HFF-Myc (cell line): ENCODE measurements at regions not wholly inside any gene's neighbourhood (a gene's known extent, or its start where the extent isn't known, plus 50 kb on each side); places are given as distances from the start of the nearest gene placed in this dataset.

Experiments used
- DNase-seq: peaks from one replicate; pipeline ENCODE4 v3.0.0-alpha.2; 2011; ENCODE audit warnings: low read depth; ENCODE audit errors: extremely low read depth
- H3K4me3 ChIP-seq: replicated peaks from 2 replicates; pipeline ENCODE4 v1.5.1; 2011; ENCODE audit warnings: low read depth, mild to moderate bottlenecking, control low read depth, low read length
- CTCF ChIP-seq: IDR thresholded peaks from 2 replicates; pipeline ENCODE4 v1.5.1; 2012; ENCODE audit warnings: mild to moderate bottlenecking, low read depth, low read length, control low read depth; ENCODE audit errors: missing control alignments

- no peak for TF ChIP-seq CTCF
- H3K4me3 ChIP-seq = no peak overlapping the region
- DNase-seq = no peak
Measured at GRCh38 chr18:78619854-78620253, 359.8 kb upstream of the SALL3 start.

GRCh38 chr18:78620326-78620725 lies 359.3 kb upstream of the SALL3 start:
- DNase-seq = no peak
- H3K4me3 ChIP-seq = no peak overlapping the region
- TF ChIP-seq CTCF = no peak

GRCh38 chr18:78621141-78621755 lies 358.4 kb upstream of the SALL3 start:
- no peak overlapping the region for H3K4me3 ChIP-seq

GRCh38 chr18:78622251-78622906 lies 357.2 kb upstream of the SALL3 start:
- TF ChIP-seq CTCF = no peak
- no peak for DNase-seq
- no peak overlapping the region for H3K4me3 ChIP-seq

More at GRCh38 chr18:78621141-78621755, 358.4 kb upstream of the SALL3 start:
- TF ChIP-seq CTCF = no peak
- DNase-seq = no peak

- no peak for DNase-seq
- H3K4me3 ChIP-seq = no peak overlapping the region
Measured at GRCh38 chr18:78622907-78623541, 356.6 kb upstream of the SALL3 start.

GRCh38 chr18:78624646-78625279 lies 354.9 kb upstream of the SALL3 start:
- no peak for TF ChIP-seq CTCF
- no peak for DNase-seq
- H3K4me3 ChIP-seq = no peak overlapping the region

More at GRCh38 chr18:78622907-78623541, 356.6 kb upstream of the SALL3 start:
- TF ChIP-seq CTCF = no peak
